GM20000 (cell line): ENCODE measurements at regions not wholly inside any gene's neighbourhood (a gene's known extent, or its start where the extent isn't known, plus 50 kb on each side); places are given as distances from the start of the nearest gene placed in this dataset.

Experiments used
- DNase-seq: peaks from one replicate; pipeline ENCODE4 v3.0.0; 2012; ENCODE audit warnings: low spot score
- CTCF ChIP-seq: IDR thresholded peaks from 2 replicates; pipeline ENCODE4 v1.5.1; 2012; ENCODE audit warnings: mild to moderate bottlenecking, control low read depth; ENCODE audit errors: extremely low read depth, missing control alignments

GRCh38 chr2:60337142-60337497, 216.3 kb downstream of the BCL11A start:
- peak; percentile 16 for DNase-seq
- peak; percentile 35 for TF ChIP-seq CTCF

- no peak for TF ChIP-seq CTCF
- DNase-seq, result peak; percentile 16
Measured at GRCh38 chr2:60336442-60337141, 216.9 kb downstream of the BCL11A start.

GRCh38 chr2:60335533-60336237, 217.8 kb downstream of the BCL11A start:
- DNase-seq, result no peak
- TF ChIP-seq CTCF, result no peak

GRCh38 chr2:60334610-60335009, 218.8 kb downstream of the BCL11A start:
- no peak for DNase-seq
- no peak for TF ChIP-seq CTCF

- no peak for DNase-seq
- no peak for TF ChIP-seq CTCF
Measured at GRCh38 chr2:60333264-60333663, 220.2 kb downstream of the BCL11A start.

GRCh38 chr2:60331115-60331809, 222.2 kb downstream of the BCL11A start:
- no peak for TF ChIP-seq CTCF
- no peak for DNase-seq

- no peak for DNase-seq
- TF ChIP-seq CTCF, result no peak
Measured at GRCh38 chr2:60329225-60329624, 224.2 kb downstream of the BCL11A start.
